ENCODE measurements at regions not wholly inside any gene's neighbourhood (a gene's known extent, or its start where the extent isn't known, plus 50 kb on each side); places are given as distances from the start of the nearest gene placed in this dataset.

DNA sequence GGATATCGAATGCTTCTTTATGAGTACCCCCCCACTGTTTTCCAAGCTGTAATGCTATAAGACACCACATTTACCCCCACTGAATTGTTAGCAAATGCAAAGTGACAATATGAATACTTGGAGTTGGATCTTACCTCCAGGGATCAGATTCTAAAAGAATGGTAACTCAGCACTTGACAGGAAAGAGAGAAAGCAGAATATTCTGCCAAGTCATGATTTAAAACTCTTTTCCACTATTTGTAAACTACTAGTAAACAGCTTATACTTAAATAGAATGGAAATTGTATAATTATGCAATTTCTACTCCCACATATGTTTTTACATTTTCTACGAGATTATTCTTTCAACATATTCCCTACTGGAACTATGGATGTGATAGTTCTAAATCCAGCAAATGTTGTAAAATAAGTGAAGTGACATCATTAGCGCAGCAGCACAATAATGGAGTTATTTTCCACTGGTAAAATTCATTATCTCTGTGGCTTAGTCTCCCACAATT, 56.0 kb upstream of the TFEC start:
- TF ChIP-seq CTCF (IDR thresholded peaks at IDR 0.05 in 8 of 11, conservative IDR thresholded peaks at IDR 0.05 in 3 of 11) (no peak), POLR2A (IDR thresholded peaks at IDR 0.05) (no peak), POLR2AphosphoS5 (IDR thresholded peaks at IDR 0.05) (no peak)
